Stimulated activated CD8-positive, alpha-beta memory T cell treated with anti-CD3 and anti-CD28 coated beads, Interleukin-2, amount 100 ng/mL, for 48 hours (primary cell): ENCODE measurements at regions not wholly inside any gene's neighbourhood (a gene's known extent, or its start where the extent isn't known, plus 50 kb on each side); places are given as distances from the start of the nearest gene placed in this dataset.
A peak's percentile ranks its signal among the peaks of the same experiment; 100 is the strongest.
"Not testable (repeated sequence)": the region's sequence is repeated elsewhere in the genome, so short reads cannot be mapped to it uniquely, and the experiment has no call there.

Source experiments
- DNase-seq, 2 donors: peaks; one replicate each; pipeline ENCODE4 v3.0.0-alpha.2; 2020; ENCODE audit warnings: low read depth in 2 of 2

DNA sequence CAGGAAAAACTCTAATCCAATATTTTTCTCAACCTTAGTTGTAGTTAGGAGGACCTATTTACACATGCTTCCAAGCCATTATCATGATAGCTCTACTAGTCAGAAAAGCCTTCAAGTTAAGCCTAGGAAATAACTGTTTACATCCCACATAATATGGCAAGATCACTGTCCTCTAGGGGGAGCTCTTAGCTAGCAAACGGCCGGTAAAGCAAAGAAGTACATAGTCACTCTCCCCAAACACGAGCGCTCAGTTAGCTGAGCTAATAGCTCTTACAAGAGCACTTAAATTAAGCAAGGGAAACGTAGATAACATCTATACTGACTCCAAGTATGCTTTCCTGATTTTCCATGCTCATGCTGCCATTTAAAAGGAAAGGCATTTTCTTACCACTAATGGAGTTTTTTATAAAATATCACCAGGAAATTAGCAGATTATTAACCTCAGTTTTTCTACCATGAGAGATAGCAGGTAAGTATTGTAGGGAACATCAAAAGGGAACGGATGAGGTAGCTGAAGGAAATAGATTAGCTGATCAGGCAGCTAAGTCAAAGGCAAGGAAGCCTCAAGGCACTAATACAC, 100.6 kb upstream of the PABPC3 start:
- peak; percentile 17 to 23 for DNase-seq

DNA sequence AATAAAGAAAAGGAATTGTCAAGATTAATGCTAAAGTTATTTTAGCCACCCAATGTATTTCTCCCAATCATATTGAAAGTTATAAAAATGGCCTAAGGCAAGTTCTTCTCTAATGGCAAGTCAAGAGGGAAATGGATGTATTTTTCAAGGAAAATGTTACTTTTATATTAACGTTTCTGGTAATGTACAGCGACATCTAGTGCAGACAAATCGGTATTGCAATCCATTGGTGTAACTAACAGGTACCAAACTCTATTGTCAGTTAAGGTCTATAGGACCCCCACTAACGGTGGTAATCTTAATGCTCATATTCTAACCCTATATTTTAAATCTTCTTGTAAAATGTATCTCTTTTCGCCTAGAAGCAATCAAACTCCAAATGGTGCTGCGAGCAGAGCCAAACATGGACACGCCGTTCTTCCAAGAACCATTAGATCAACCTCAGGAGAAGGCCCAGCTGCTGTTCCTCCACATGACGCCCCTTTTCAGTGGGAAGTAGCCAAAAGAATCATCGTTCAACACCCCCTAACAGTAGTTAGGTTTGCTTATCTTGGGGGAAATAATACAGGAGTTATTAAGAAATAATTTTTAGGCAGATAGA, 98.5 kb upstream of the PABPC3 start:
- no peak for DNase-seq

DNA sequence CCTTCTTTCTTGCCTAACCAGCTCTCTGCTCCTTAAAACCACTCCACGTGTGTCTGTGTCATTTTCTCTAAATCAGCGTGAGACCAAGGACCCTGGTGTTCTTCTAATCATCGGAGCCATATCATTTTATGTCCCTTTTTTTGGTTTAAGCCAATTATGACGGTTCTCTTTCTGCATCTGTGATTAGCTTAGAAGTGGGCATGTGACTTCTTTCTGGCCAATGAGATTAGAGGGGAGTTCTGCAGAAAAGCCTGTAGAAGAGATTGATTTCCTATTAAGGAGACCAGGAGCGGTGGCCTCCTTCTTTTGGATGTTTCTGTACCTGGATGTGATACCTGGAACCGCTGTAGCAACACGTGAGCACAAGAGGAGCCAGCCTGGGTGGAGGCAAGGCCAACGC, 97.5 kb upstream of the PABPC3 start:
- DNase-seq = no peak

- no peak for DNase-seq
Observed at GRCh38 chr13:25001476-25002206, 94.3 kb upstream of the PABPC3 start.

DNA sequence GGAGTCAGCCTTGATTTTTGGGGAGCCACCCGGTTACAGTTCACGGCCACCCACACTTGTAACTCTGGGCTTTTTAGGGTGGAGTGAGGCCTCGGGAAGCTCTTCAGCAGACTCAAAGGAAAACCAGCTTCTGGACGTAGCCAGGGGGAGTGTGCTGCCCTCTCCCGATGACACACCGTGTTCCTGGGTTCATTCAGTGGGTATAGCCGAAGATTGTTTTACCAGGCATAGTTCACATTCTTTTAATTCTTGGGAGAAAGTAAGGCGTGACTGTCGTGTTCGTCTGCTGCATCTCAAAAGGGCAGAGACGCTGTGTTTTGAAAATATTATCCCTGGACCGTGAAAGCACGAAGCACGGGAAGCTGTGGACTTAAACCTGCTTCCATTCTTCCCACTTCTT, 93.6 kb upstream of the PABPC3 start:
- not testable (repeated sequence) for DNase-seq

- not testable (repeated sequence) for DNase-seq
Observed at GRCh38 chr13:25004489-25004888, 91.4 kb upstream of the PABPC3 start.

DNA sequence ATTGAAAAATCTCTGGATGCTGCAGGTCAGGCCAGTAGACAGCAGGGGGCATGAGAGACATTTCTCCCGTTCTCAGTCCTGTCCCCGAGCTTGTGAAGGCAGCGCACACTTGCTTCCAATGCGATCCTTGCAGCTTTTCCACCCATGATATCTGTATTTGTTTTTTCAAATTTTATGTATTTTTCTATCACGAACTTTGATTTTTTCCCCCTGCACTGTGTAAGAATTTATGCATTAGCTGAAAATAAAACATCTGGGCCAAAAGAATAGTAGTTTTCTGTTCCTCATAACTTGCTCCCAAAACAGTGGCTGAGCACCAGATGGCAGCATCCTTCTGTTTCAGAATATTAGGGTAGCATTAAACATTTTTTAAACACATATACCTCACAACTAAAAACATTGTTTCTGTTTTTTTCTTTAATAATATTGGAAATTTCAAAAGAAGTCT, 90.9 kb upstream of the PABPC3 start:
- not testable (repeated sequence) for DNase-seq

GRCh38 chr13:25007389-25007788, 88.5 kb upstream of the PABPC3 start:
- not testable (repeated sequence) for DNase-seq

DNA sequence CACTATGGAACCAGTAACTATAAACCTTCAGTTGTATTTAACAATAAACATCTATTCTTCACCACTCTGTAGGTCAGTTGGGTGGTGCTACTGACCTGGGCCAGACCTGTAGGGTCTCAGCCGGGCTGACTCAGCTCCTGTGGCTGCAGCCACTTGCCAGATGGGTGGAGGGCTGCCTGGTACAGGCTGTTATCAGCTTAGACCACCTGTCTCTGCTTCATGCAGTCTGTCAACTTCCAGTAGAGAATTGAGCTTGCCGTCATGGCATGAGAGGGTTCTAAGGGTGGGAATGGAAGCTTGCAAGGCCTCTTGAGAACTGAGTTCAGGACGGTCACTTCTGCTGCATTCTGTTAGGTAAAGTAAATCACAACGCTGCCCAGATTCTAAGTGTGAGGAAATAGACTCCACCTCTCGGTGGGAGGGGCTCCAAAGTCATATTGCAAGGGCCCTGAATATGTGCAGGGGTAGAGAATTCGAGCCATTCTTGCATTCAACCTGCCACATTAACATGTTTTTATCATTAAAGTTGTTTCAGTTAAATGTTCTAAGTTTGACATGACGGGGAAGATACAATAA, 81.5 kb upstream of the PABPC3 start:
- not testable (repeated sequence) for DNase-seq

- DNase-seq = not testable (repeated sequence)
Observed at GRCh38 chr13:25017176-25017575, 78.8 kb upstream of the PABPC3 start.

DNA sequence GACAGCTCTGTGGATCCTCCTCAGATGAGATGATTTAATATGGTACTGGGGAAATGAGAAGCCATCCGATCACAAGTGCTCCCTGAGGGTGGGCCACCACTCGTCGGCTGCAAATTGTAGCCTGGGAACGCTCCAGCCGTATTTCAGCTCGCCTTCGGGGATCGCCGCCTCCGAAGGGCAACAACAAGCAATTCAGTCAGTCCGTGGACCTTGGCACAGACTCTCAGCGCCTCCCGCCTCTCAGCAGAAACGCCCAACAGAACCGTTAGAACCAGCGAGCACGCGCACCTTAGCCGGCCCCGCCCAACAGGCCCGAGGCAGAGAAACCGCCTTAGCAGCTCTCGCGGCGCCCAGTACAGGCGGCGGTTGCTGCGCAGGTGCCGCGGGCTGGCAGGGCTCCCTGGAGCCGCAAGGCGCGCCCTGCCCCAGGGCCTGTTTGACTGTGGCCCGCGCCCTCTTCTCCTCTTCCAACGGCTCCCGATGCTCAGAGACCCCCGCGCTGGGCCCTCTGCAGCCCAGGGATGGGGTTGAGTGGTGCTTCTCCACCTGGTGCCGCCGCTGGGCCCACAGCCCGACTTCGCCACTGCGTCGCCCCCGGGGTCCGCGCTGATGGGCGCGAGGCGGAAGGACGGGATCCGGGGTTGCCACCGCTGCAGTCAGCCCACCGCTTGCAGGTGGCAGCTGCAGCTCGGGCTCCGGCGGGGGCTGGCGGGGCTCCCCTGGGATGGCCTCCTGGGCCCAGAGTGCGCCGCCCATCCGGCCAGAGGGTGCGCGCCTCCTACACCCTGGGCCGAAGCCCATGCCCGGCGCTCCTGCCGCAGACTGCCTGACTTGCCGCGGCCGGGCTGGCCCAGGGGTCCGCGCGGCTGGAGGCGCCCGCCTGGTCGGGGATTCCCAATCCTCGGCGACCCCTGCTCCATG, 77.9 kb upstream of the PABPC3 start:
- peak; percentile 11 to 51 for DNase-seq

DNA sequence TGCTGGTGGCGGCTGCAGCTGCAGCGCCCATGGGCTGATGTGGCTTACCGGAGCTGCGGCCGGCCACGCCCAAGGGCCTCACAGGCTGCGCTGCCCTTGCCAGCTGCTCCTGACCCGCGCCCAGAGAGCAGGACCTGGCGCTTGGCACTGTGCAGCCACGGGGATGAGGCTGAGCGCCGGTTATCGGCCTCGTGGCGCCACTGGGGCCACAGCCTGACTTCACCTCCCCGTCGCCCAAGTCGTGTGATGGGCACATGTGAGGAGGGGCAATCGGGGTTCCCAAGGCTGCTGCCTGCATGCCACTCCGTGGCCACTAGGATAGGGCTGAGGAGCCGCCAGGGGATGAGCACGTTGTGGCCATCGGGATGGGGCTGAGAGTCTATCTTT, 77.2 kb upstream of the PABPC3 start:
- DNase-seq = no peak

GRCh38 chr13:25019741-25020140, 76.2 kb upstream of the PABPC3 start:
- DNase-seq = not testable (repeated sequence)

GRCh38 chr13:25024175-25024574, 71.8 kb upstream of the PABPC3 start:
- DNase-seq = no peak

GRCh38 chr13:25032160-25032559, 63.8 kb upstream of the PABPC3 start:
- no peak for DNase-seq

DNA sequence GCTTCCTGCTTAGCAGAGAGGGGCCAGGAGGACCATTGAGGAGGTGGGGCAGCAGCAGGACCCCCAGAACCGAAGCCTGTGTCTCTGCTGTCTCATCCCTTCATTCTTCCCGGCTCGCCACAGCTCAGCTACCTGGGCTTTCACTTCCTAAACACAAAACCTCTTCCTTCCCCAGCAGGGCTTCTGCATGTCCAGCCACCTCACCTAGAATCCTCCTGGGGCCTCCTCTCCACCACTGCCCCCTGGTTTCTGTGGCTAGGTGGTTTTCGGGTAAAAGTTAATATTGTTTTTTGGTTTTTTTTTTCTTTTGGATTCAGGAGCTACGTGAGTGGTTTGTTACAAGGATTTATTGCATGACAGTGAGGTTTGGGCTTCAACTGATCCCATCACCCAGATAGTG, 61.8 kb upstream of the PABPC3 start:
- DNase-seq = no peak

- DNase-seq = peak in 1 of 2 donors; percentile 12
Observed at GRCh38 chr13:25037057-25037813, 58.7 kb upstream of the PABPC3 start.

DNA sequence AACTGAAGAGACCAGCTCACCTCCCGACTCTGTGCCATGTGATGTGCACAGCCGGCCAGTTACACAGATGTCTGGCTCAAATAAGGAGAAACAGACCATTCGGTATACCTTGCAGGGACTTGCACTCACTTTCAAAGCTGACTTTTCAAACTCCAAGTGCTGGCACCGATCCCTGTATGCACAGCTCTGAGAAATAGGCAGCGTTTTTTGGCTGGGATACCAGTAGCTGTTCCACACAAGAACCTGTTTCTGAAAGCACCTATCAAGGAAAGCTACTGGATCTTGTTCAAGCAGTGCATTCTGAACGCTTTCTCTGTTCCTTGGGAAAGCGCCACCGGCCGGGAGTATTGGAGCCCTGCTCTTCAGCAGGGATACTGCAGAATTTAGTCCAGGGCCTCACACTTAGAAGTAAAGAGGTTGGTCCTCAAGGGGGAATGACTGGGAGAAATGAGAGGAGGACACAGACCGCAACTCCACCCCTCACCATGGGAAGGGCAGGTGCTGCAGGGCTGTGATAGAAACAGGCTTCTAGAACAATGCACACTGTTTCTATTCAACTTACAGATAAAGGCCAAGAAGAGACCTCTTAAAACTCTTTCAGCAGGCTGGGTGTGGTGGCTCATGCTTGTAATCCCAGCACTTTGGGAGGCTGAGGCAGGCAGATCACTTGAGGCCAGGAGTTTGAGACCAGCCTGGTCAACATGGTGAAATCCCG, 53.6 kb upstream of the PABPC3 start:
- DNase-seq = no peak

DNA sequence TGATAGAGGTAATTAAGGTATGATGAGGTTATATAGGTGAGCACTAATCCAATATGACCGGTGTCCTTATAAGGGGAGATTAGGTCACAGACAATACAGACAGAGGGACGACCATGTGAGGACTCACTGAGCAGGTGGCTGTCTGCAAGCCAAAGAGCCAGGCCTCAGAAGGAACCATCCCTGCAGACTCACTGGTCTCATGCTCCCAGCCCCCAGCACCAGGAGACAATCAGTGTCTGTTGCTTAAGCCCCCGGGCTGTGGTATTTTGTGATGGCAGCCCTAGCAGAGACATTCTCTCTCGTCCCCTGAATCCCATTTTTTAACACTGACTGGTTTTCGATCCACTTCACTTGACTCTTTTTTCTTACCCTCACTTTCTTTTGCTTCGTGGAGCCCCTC, 51.9 kb upstream of the PABPC3 start:
- DNase-seq = no peak
